GM18511 (cell line): ENCODE measurements at regions not wholly inside any gene's neighbourhood (a gene's known extent, or its start where the extent isn't known, plus 50 kb on each side); places are given as distances from the start of the nearest gene placed in this dataset.
"Not testable (repeated sequence)": the region's sequence is repeated elsewhere in the genome, so short reads cannot be mapped to it uniquely, and the experiment has no call there.

Source experiments
- ATAC-seq: cut with Tn5 transposase; IDR thresholded peaks from one replicate; pipeline ENCODE4 v1.9.1; 2021; ENCODE audit warnings: mild to moderate bottlenecking, moderate library complexity; ENCODE audit not compliant: unreplicated experiment

GRCh38 chr12:74051848-74052247 is 485.8 kb upstream of the ATXN7L3B start:
- no peak for ATAC-seq

DNA sequence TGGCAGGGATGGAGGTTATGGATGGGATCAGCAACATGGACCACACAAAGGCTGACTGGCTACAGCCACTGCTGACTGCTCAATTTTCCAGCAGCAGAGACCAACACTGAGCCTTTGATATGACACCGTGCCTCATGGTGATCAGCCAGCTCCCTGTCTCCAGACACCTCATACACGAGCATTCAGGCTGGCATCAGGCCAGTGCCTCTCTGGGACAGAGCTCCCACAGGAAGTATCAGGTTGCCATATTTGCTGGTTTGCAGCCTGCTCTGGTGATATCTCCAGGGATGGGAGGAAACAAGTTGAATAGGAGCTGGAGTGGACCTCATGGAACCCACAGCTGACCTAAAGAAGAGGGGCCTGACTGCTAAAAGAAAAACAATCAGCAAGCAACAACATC is 471.2 kb upstream of the ATXN7L3B start:
- ATAC-seq, result no peak

- no peak for ATAC-seq
Measured at GRCh38 chr12:74071182-74071581, 466.5 kb upstream of the ATXN7L3B start.

- no peak for ATAC-seq
Measured at GRCh38 chr12:74076918-74077317, 460.7 kb upstream of the ATXN7L3B start.

DNA sequence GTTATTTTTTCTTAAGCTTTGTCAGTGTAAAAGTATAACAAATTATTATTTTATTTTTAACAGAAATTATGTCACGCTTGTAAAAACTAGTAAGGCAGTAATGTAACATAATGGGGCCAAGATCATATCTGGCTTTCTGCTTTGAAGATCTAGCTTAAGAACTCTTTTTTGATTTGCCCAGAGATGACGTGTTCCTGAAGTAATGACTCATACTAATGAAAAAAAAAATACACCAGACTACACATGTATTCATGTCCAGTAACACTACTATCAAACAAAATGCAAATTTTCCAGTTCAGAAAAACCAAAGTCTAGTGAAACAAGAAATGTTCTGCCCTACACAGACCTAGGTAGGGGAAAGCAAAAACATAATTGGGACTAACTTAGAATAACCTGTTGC is 432.2 kb upstream of the ATXN7L3B start:
- ATAC-seq, result no peak

- no peak for ATAC-seq
Measured at GRCh38 chr12:74108729-74109128, 428.9 kb upstream of the ATXN7L3B start.

DNA sequence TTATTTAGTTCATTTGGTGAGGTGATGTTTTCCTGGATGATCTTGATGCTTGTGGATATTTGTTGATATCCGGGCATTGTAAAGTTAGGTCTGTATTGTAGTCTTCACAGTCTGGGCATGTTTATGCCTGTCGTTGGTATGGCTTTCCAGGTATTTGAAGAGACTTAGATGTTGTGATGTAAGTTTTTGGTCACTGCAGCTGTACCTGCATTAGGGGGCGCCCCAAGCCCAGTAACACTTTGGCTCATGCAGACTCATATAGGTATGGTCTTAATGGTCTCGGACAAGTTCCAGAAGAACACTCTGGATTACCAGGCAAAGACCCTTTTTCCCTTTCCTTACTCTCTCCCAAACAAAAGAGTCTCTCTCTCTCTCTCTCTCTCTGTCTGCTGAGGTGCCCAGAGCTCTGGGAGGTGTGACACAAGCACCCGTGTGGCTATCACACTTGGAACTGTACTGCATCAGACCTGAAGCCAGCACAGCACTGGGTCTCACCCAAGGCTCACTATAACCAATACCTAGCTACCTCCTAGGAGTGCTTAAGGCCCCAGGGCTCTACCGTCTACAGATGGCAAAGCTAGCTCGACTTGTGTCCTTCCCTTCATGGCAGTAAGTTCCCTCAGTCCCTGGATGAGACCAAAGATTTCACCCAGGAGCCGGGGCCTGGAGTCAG is 425.8 kb upstream of the ATXN7L3B start:
- ATAC-seq, result peak; percentile 63

GRCh38 chr12:74119811-74120362 is 417.7 kb upstream of the ATXN7L3B start:
- ATAC-seq, result no peak

GRCh38 chr12:74120644-74121043 is 417.0 kb upstream of the ATXN7L3B start:
- no peak for ATAC-seq

GRCh38 chr12:74129702-74130101 is 407.9 kb upstream of the ATXN7L3B start:
- ATAC-seq, result no peak

DNA sequence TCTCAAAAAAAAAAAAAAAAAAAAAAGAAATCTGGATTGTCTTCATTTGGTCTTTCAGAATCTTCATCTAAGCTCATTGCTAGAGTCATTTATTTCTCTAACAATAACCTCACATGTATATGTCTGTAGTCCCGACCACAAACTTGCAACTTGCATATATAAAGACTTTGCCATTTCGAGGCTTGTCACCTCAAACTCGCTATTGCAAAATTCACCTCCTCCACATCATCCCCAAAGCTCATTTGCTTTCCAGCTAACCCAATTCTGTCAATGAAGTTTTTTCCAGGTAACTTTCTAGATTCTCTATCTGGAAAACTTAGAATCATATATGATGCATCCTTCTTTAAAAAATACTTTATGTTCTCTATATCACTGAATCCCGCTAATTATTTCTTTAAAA is 393.2 kb upstream of the ATXN7L3B start:
- no peak for ATAC-seq

GRCh38 chr12:74145328-74145727 is 392.3 kb upstream of the ATXN7L3B start:
- ATAC-seq, result no peak

DNA sequence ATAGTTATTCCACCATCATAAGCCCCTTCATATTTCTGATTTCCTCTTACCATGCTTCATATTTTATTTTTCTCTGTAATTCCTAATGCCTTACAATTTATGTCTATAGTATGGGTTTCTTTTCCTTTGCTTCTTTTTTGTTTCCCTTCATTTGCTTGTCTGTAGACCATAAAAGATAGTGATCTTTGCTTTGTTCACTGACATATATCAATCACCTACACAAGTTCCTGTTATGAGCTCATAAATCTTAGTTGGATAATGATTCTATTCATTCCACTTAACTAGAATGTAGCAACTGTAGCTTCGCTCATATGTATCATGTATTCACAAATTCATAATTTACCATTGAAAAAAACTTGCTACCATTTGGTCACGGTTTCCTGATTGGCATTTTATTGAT is 388.8 kb upstream of the ATXN7L3B start:
- no peak for ATAC-seq

GRCh38 chr12:74152370-74152769 is 385.3 kb upstream of the ATXN7L3B start:
- ATAC-seq, result no peak

DNA sequence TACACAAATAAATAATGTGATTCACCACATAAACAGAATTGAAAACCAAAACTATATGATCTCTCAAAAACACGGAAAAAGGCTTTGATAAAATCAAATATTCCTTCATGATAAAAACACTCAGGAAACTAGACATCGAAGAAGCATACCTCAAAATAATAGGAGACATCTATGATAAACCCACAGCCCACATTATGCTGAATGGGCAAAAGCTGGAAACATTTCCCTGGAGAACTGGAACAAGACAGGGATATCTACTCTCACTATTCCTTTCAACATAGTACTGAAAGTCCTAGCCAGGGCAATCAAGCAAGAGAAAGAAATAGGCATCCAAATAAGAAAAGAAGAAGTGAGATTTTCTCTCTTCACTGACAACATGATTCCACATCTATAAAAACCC is 371.5 kb upstream of the ATXN7L3B start:
- no peak for ATAC-seq

- ATAC-seq, result no peak
Measured at GRCh38 chr12:74169607-74170006, 368.0 kb upstream of the ATXN7L3B start.

GRCh38 chr12:74170645-74171477 is 366.8 kb upstream of the ATXN7L3B start:
- ATAC-seq, result no peak

DNA sequence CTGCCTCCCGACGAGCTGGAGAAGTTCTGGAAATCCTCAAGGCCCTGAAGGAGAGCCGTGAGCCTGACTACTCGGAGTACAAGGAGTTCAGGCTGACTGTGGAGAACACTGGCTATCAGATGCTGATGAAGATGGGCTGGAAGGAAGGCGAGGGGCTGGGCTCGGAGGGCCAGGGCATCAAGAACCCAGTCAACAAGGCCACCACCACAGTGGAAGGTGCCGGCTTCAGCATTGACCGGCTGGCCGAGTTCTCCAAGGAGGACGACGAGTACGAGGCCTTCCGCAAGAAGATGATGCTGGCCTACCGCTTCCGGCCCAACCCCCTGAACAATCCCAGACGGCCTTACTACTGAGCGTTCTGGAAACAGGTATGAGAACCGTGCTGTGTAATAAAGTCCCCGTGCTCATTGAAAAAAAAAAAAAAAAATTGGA is 366.1 kb upstream of the ATXN7L3B start:
- ATAC-seq, result no peak

DNA sequence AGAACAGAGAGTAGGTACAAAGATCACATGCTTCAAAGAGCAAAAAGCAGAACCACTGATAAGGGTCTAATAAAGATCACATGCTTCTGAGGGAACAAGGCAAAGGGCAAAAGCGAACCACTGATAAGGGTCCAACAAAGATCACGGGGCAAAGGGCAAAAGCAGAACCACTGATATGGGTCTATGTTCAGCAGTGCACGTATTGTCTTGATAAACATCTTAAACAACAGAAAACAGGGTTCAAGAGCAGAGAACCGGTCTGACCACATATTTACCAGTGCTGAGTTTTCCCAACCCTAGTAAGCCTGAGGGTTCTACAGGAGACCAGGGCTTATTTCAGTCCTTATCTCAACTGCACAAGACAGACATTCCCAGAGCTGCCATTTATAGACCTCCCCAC is 362.7 kb upstream of the ATXN7L3B start:
- not testable (repeated sequence) for ATAC-seq

- no peak for ATAC-seq
Measured at GRCh38 chr12:74185360-74185759, 352.3 kb upstream of the ATXN7L3B start.

DNA sequence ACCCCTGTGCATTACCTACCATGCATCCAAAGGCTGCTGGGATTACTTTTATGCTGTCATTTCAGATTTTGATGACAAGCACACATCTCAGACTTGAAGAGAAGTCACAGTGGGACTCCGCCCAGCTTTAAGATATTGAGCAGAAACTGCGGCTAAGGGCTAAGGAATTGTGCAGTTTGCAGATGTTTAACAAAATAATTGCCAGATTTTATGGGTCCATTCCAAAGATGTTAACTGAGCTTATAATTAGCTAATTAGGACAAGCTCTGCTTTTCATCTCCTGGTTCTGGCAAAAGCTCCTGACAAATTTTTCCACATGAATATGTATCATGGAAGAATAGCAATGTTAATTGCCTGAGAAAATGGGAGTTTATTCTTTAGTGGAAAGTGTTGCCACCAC is 344.4 kb upstream of the ATXN7L3B start:
- no peak for ATAC-seq

DNA sequence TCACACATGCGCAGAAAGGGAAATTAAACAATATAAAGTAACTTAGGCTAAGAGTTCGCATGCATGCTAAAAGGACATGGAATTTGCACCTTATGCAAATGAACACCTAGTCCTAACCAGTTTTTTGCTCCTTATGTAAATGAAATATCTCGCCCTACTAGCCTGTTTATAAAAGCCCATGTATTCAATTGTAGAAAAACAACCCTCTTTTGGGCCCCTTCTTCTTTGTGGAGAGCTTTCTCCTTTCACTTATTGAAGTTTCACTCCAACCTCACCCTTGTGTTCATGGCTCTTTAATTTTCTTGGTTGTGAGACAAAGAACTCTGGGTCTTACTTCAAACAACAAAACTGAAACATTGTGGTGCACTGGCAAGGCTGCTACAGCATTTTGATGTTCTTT is 333.4 kb upstream of the ATXN7L3B start:
- ATAC-seq, result no peak
